NCI-H774 (cell line): ENCODE measurements at regions not wholly inside any gene's neighbourhood (a gene's known extent, or its start where the extent isn't known, plus 50 kb on each side); places are given as distances from the start of the nearest gene placed in this dataset.
"Not testable (repeated sequence)": the region's sequence is repeated elsewhere in the genome, so short reads cannot be mapped to it uniquely, and the experiment has no call there.

Experiments
- DNase-seq: peaks from one replicate; lab custom pipeline; 2025; lab: John Stamatoyannopoulos, UW

- DNase-seq: no peak
Observed at GRCh38 chr1:238912148-238912547, 474.2 kb upstream of the CHRM3 start.

GRCh38 chr1:238902752-238903151, 483.6 kb upstream of the CHRM3 start:
- not testable (repeated sequence) for DNase-seq

GRCh38 chr1:238900334-238900865, 486.0 kb upstream of the CHRM3 start:
- no peak for DNase-seq

GRCh38 chr1:238898856-238899255, 487.5 kb upstream of the CHRM3 start:
- no peak for DNase-seq

DNA sequence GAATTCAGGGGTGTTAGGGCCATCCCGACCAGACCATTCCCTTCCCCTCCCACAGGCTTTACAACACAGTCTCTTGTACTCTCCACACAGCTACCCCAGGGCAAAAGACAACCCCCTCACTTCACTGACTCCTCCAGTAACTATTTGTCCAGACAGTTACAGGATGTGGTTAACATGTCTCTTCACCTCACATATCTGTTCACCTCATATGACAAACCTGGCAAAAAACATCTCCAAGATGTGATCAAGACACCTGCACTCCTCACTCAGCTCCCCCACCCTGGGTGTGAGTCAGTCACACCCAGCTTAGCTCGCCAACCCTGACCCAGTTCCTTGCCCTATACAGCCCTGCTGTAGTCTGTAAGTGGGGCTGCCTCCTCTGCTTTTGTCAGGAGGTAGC, 490.5 kb upstream of the CHRM3 start:
- DNase-seq: no peak

- no peak for DNase-seq
Observed at GRCh38 chr1:238892612-238893011, 493.8 kb upstream of the CHRM3 start.

DNA sequence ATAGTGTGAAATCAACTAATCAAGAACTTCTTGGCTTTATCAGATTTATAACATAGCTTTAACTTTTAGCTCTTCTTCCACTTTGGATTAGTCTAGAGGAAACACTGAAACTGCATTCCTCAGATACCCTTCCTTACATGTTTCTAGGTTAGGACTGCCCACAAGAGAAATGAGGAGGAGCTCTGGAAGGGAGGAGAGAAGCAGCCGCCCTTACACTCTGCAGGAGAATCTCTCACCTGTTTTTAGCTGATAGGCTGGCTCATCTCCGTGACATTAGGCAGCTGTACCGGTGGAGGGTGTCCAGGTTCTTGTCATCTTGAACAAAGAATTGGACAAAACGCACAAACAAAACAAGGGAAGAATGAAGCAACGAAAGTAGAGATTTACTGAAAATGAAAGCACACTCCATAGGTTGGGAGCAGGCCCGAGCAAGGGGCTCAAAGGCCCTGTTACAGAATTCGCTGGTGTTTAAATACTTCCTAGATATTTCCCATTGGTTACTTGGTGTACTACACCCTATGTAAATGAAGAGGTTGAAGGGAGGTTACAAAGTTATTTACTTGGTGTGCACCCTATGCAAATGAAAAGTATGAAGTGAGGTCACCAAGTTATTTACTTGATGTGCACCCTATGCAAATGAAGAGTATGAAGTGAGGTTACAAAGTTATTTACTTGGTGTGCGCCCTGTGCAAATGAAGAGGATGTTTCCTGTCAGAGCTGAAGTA, 524.9 kb upstream of the CHRM3 start:
- DNase-seq: no peak

- no peak for DNase-seq
Observed at GRCh38 chr1:238833919-238834318, 552.4 kb upstream of the CHRM3 start.

- DNase-seq: no peak
Observed at GRCh38 chr1:238832106-238832505, 554.3 kb upstream of the CHRM3 start.

DNA sequence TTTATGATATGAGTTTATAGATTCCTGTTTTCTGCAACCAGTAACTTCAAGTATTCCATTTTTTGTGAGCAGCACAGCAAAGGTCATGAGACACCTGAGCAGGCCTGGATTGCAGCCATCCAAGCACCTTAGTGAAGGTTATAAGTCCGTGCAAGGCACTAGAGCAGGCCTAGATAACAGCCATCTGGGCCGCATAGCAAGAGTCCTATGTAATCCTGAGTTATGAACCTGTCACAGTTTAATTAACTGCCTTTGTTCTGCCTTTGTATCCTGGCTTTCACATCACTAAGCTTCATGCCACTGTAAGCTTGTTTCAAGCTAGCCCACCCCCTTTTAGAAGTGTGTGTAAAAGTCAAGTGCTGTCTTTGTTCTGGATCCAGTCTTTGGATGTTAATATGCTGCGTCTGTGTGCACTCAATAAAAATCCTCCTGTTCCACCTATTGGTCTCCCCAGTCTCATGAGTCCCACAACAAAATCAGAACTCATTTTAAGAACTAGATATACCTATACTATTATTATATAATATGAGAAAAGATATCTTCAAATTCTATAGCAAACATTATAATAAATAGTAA, 556.2 kb upstream of the CHRM3 start:
- DNase-seq: no peak

GRCh38 chr1:238826891-238827290, 559.5 kb upstream of the CHRM3 start:
- no peak for DNase-seq

DNA sequence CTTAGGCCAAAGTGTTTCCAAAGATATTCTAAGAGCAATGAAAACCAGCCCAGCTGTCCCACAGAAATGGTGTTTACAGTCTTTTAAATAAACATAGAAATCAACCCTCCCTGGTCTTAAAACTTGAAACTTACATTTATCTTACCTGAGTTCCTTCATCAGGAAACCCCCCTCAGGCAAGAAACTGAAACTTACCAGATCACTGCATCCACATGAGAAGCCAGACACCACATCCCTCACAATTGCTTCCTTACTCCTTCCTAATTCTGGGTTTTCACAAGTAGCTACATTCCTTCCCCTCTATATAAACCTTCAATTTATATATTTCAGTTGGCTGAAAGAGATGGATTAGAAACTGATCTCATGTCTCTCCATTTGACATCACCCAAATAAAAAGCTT, 563.0 kb upstream of the CHRM3 start:
- no peak for DNase-seq

GRCh38 chr1:238811211-238811879, 575.0 kb upstream of the CHRM3 start:
- DNase-seq: no peak

DNA sequence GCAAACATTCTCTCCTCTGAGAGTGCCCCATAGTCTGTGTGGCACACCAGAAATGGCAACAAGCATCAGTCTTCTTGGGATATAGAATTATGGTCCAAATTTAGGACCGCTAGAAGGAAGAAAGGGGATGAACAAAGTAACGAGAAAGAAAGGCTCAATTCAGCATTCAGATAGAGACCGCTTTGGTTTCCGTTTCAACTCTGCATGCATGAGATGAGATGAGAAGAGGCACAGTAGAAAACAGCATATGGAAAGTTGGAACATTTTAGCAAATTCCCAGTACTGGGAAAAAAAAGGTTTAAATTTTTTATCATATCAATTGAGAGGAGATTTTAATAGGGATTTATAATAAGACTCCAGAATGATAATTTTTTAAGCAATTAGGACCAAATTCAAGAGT, 595.5 kb upstream of the CHRM3 start:
- no peak for DNase-seq

DNA sequence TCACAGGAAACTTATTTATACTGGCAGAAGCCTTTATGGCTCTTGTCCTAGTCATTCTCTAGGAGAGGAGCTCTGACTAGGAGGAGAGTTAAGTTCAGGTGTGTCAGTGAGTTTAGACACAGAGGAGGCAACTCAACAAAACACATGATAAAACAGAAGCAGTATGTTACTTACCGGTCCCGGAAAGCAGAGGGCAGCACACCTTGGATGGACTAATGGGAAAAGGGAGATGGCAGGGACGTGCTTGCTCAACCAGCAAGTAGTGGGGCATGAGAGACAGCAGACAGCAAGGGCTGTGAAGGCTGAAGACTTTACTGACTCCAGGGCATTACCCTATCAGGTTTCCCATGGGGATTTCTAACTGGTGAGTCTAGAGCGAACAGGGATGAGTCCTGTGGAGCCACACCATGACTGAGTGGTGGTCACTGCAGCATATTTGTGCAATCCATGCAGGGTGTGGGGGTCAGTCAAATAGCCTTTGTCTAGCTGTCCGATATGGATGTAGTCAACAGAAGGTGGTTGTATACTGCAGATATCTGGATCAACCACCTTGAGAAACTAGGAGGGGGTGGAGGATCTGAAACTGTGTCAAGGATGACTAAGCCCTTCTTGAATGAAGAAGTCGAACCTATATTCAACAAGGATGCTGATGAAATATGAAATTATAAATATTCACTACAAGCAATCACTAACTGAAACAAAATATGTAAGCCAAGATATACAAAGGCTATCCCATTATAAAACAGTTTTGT, 596.3 kb upstream of the CHRM3 start:
- no peak for DNase-seq

- DNase-seq: no peak
Observed at GRCh38 chr1:238787471-238787870, 598.9 kb upstream of the CHRM3 start.

- DNase-seq: no peak
Observed at GRCh38 chr1:238783633-238784032, 602.7 kb upstream of the CHRM3 start.

- DNase-seq: no peak
Observed at GRCh38 chr1:238779716-238780115, 606.7 kb upstream of the CHRM3 start.

- no peak for DNase-seq
Observed at GRCh38 chr1:238778113-238778512, 608.3 kb upstream of the CHRM3 start.

- DNase-seq: no peak
Observed at GRCh38 chr1:238777551-238777950, 608.8 kb upstream of the CHRM3 start.

- no peak for DNase-seq
Observed at GRCh38 chr1:238776126-238776525, 610.2 kb upstream of the CHRM3 start.

DNA sequence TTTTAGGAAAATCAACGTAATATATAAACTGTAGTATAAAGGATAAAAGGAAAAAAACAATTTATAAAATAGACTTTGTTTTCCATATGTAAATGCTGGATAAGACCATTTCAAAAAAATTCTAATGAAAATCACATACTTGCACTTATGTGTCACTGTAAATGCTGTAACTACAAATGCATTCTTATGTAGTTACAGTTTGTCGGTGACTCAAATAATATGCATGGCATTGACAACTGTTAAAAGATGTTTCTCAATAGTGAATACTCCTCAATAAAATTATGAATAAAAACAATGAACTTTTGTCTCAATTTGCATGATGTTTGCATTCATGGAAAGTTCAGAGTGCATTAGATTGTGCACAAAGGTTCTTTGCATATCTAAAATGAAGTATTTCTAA, 614.0 kb upstream of the CHRM3 start:
- DNase-seq: no peak

- DNase-seq: no peak
Observed at GRCh38 chr1:238767321-238767720, 619.0 kb upstream of the CHRM3 start.
